Keratinocyte (primary cell): ENCODE measurements at regions not wholly inside any gene's neighbourhood (a gene's known extent, or its start where the extent isn't known, plus 50 kb on each side); places are given as distances from the start of the nearest gene placed in this dataset.

ENCODE experiments used
- CTCF ChIP-seq, 3 experiments: IDR thresholded peaks in 1 of 3; conservative IDR thresholded peaks in 1 of 3; optimal IDR thresholded peaks in 1 of 3; 2 replicates in 2 of 3; 3 replicates in 1 of 3; pipeline versions ENCODE3 to v1.5.1; 2011; ENCODE audit warnings: low read length in 3 of 3, mild to moderate bottlenecking in 3 of 3, moderate library complexity in 2 of 3, control low read depth in 1 of 3, inconsistent platforms in 1 of 3; ENCODE audit not compliant: insufficient read depth in 2 of 3; ENCODE audit errors: extremely low read depth in 1 of 3
- EZH2 ChIP-seq: IDR thresholded peaks from one replicate; pipeline ENCODE4 v1.6.1; 2012; ENCODE audit warnings: inconsistent platforms, mild to moderate bottlenecking, low read length, moderate library complexity

- no peak for TF ChIP-seq EZH2
- TF ChIP-seq CTCF (optimal IDR thresholded peaks at IDR 0.05 in 1 of 3, IDR thresholded peaks at IDR 0.05 in 1 of 3, conservative IDR thresholded peaks at IDR 0.05 in 1 of 3; ENCODE audit: extremely low read depth in 1 of 3, insufficient read depth in 2 of 3, low read length in 3 of 3), result no peak
These were observed 580.0 kb upstream of the ZNF337 start for GRCh38 chr20:26276554-26277210.
